ENCODE measurements at regions not wholly inside any gene's neighbourhood (a gene's known extent, or its start where the extent isn't known, plus 50 kb on each side); places are given as distances from the start of the nearest gene placed in this dataset.

DNA sequence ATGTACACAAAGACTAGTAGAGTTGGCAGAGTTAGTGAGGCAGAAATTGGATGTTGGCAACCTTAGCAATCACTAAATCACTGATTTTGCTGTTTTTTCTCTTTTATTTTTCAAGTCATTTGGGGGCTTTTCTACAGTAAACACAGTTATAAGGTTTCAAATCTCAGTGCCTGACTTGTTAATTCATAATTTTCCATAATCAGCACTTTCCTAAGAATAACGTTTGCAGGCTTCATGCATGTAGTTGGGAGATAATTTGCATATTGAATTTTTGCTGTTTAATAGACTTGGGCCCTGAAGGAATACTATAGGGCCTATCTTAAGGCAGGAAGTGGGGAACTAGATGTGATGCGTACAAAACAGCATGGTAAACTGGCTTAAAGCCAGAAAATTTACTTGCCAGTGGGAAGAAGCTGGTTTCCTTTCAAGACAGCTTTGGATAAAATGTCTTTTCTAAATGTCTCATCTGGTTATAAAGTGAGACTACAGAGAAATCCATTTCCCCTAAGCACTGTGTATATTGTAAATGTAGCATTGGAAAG is 127.2 kb upstream of the SMIM21 start:
- no peak for TF ChIP-seq POLR2A (IDR thresholded peaks at IDR 0.05)
- TF ChIP-seq, protein P1, sequence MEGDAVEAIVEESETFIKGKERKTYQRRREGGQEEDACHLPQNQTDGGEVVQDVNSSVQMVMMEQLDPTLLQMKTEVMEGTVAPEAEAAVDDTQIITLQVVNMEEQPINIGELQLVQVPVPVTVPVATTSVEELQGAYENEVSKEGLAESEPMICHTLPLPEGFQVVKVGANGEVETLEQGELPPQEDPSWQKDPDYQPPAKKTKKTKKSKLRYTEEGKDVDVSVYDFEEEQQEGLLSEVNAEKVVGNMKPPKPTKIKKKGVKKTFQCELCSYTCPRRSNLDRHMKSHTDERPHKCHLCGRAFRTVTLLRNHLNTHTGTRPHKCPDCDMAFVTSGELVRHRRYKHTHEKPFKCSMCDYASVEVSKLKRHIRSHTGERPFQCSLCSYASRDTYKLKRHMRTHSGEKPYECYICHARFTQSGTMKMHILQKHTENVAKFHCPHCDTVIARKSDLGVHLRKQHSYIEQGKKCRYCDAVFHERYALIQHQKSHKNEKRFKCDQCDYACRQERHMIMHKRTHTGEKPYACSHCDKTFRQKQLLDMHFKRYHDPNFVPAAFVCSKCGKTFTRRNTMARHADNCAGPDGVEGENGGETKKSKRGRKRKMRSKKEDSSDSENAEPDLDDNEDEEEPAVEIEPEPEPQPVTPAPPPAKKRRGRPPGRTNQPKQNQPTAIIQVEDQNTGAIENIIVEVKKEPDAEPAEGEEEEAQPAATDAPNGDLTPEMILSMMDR (IDR thresholded peaks at IDR 0.05): no peak

Measured in suprapubic skin (tissue), 3 donors.